Right lobe of liver (tissue), 6 donors: ENCODE measurements at regions not wholly inside any gene's neighbourhood (a gene's known extent, or its start where the extent isn't known, plus 50 kb on each side); places are given as distances from the start of the nearest gene placed in this dataset.

Source experiments
- ATAC-seq, 4 donors: fragments of 200-7000 bp; cut with Tn5 transposase; one replicate each; pipeline ENCODE4 v1.9.1; 2020; ENCODE audit warnings: mild to moderate bottlenecking in 4 of 4, moderate library complexity in 4 of 4
- DNase-seq, 3 donors: peaks; one replicate each; pipeline ENCODE4 v3.0.0-alpha.2; 2020
- H3K27ac ChIP-seq, 3 donors: fragments of 200-600 bp; one replicate each; pipeline ENCODE4 v1.8.0; 2022
- H3K27me3 ChIP-seq, 2 donors: fragments of 200-600 bp; one replicate each; pipeline ENCODE4 v1.8.0; 2022
- H3K36me3 ChIP-seq, 4 donors: fragments of 200-600 bp; sonication (generic) in 1 of 4; one replicate each; pipeline versions ENCODE4 v1.5.1 to v1.8.0; 2017 to 2022; ENCODE audit warnings: control low read depth in 1 of 4
- H3K4me1 ChIP-seq, 4 donors: fragments of 200-600 bp; sonication (generic) in 1 of 4; one replicate each; pipeline versions ENCODE4 v1.5.1 to v1.8.0; 2017 to 2022; ENCODE audit warnings: control low read depth in 1 of 4
- H3K4me3 ChIP-seq, 3 donors: fragments of 200-600 bp; one replicate each; pipeline ENCODE4 v1.8.0; 2022
- H3K9me3 ChIP-seq, 4 donors: fragments of 200-600 bp; sonication (generic) in 1 of 4; one replicate each; pipeline versions ENCODE4 v1.5.1 to v1.8.0; 2017 to 2022; ENCODE audit warnings: control low read depth in 1 of 4
- POLR2A ChIP-seq: fragments of 450-650 bp; IDR thresholded peaks from one replicate; pipeline ENCODE4 v1.6.1; 2017; ENCODE audit warnings: antibody characterized with exemption, mild to moderate bottlenecking
- WGBS: methylation state at CpG from one replicate; pipeline ENCODE4 v1.1.6; 2018; ENCODE audit warnings: low coverage, low lambda C conversion rate; ENCODE audit not compliant: insufficient coverage; ENCODE audit errors: missing lambda C conversion rate; 5-methylcytosine and 5-hydroxymethylcytosine counted together
- intact Hi-C, 2 donors: fragments of 100-400 bp; cut with DNase I; formaldehyde crosslinking; loops; one replicate each; pipeline versions ENCODE4 v1.11.2 to v1.14.1; 2022
- TF ChIP-seq, protein P1 (sequence below), 4 donors: fragments of 200-600 bp in 3 of 4; fragments of 450-650 bp in 1 of 4; IDR thresholded peaks; one replicate each; pipeline versions ENCODE4 v1.5.1 to v1.8.0; 2016 to 2022; ENCODE audit warnings: antibody characterized with exemption in 4 of 4, mild to moderate bottlenecking in 2 of 4
- donor health status: DM: no; HTN: yes; CAD: no.
- donor health status: DM: no; HTN: no; CAD: no.
- donor health status: DM: no; HTN: no; CAD: no.
- donor health status: DM: no; HTN: yes; CAD: no.
- donor health status: DM: no; HTN: yes; CAD: no.

GRCh38 chr11:37199082-37199481 is 601.0 kb upstream of the RAG2 start:
- no peaks in the 10 kb centered on the region for H3K9me3 ChIP-seq
- H3K36me3 ChIP-seq: no peaks in the 10 kb centered on the region
- no peak overlapping the region for H3K4me3 ChIP-seq
- ATAC-seq (no peak), DNase-seq (no peak)
- WGBS: 44% methylated on average over 1 of the region's 1 CpG
- no peak for TF ChIP-seq POLR2A
- TF ChIP-seq, protein P1, sequence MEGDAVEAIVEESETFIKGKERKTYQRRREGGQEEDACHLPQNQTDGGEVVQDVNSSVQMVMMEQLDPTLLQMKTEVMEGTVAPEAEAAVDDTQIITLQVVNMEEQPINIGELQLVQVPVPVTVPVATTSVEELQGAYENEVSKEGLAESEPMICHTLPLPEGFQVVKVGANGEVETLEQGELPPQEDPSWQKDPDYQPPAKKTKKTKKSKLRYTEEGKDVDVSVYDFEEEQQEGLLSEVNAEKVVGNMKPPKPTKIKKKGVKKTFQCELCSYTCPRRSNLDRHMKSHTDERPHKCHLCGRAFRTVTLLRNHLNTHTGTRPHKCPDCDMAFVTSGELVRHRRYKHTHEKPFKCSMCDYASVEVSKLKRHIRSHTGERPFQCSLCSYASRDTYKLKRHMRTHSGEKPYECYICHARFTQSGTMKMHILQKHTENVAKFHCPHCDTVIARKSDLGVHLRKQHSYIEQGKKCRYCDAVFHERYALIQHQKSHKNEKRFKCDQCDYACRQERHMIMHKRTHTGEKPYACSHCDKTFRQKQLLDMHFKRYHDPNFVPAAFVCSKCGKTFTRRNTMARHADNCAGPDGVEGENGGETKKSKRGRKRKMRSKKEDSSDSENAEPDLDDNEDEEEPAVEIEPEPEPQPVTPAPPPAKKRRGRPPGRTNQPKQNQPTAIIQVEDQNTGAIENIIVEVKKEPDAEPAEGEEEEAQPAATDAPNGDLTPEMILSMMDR (IDR thresholded peaks at IDR 0.05): no peak
- intact Hi-C loops: no loop called here
- no peaks in the 10 kb centered on the region for H3K27me3 ChIP-seq
- no peak overlapping the region for H3K27ac ChIP-seq
- no peaks in the 10 kb centered on the region for H3K4me1 ChIP-seq

DNA sequence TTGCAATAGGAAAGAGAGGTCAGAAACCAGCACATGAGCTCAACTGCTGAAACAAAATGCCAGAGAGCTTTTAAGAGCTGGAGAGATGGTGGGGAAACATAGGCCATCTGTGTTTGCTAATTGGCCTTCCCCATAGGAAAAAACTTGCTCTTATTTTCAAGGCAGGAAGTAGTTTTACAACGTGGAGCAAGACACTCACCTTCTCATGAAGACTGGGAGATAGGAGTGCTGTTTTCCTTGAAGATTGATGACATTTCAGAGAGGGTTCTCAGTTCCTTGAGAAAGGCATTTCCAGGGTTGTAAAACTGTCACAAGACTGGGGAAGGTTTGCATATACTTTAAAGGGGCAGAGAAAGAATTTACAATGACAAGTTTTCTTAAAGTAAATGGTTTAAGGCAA is 586.3 kb upstream of the RAG2 start:
- no peak for DNase-seq
- Histone ChIP-seq H3K27me3 (no peaks in the 10 kb centered on the region), H3K36me3 (no peaks in the 10 kb centered on the region), H3K9me3 (no peaks in the 10 kb centered on the region), H3K27ac (no peak overlapping the region), H3K4me1 (no peaks in the 10 kb centered on the region), H3K4me3 (no peak overlapping the region)
- 0% methylated on average over 1 of the region's 1 CpG for WGBS
- intact Hi-C loops: no loop called here
- ATAC-seq: no peak
- TF ChIP-seq, protein P1 (IDR thresholded peaks at IDR 0.05): no peak
- no peak for TF ChIP-seq POLR2A

GRCh38 chr11:37182031-37182430 is 584.0 kb upstream of the RAG2 start:
- Histone ChIP-seq H3K27me3 (no peaks in the 10 kb centered on the region), H3K9me3 (no peaks in the 10 kb centered on the region), H3K27ac (no peak overlapping the region), H3K4me1 (no peaks in the 10 kb centered on the region), H3K4me3 (no peak overlapping the region), H3K36me3 (no peaks in the 10 kb centered on the region)
- no peak for DNase-seq
- no peak for ATAC-seq
- 28% methylated on average over 5 of the region's 5 CpGs for WGBS
- TF ChIP-seq POLR2A: no peak
- TF ChIP-seq, protein P1 (IDR thresholded peaks at IDR 0.05): no peak
- intact Hi-C loops: no loop called here

DNA sequence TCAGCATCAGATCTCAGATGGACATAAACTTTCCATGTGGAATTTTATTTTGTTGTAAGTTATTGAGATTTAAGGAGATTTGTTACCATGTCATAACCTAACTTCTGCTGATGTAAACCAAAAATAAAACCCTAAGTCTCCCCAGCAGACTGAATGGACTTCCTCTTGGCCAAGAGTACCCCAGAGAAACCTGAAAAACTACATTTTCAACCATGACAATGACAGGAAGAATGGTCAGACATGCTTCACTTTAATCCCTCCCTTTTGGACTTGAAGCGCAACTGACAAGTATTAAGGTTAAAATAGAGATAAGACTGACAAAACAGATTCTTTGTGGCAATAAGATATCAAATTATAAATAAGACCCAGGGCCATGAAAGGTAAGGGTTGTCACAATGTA is 579.7 kb upstream of the RAG2 start:
- no peak for DNase-seq
- no peaks in the 10 kb centered on the region for H3K27me3 ChIP-seq
- no peaks in the 10 kb centered on the region for H3K4me1 ChIP-seq
- H3K27ac ChIP-seq: no peak overlapping the region
- no peak for TF ChIP-seq POLR2A
- TF ChIP-seq, protein P1 (IDR thresholded peaks at IDR 0.05): no peak
- H3K4me3 ChIP-seq: no peak overlapping the region
- no peaks in the 10 kb centered on the region for H3K36me3 ChIP-seq
- 78% methylated on average over 1 of the region's 1 CpG for WGBS
- no peaks in the 10 kb centered on the region for H3K9me3 ChIP-seq
- intact Hi-C loops: no loop called here
- ATAC-seq: no peak

GRCh38 chr11:37171451-37171850 is 573.4 kb upstream of the RAG2 start:
- no peak overlapping the region for H3K4me3 ChIP-seq
- H3K27me3 ChIP-seq: no peaks in the 10 kb centered on the region
- H3K27ac ChIP-seq: no peak overlapping the region
- no peak for ATAC-seq
- no peaks in the 10 kb centered on the region for H3K36me3 ChIP-seq
- H3K4me1 ChIP-seq: no peaks in the 10 kb centered on the region
- no peak for TF ChIP-seq POLR2A
- TF ChIP-seq, protein P1 (IDR thresholded peaks at IDR 0.05): no peak
- no peak for DNase-seq
- 0% methylated on average over 2 of the region's 2 CpGs for WGBS
- no peaks in the 10 kb centered on the region for H3K9me3 ChIP-seq
- intact Hi-C loops: no loop called here
